Tibial nerve (tissue), 4 donors: ENCODE measurements at regions not wholly inside any gene's neighbourhood (a gene's known extent, or its start where the extent isn't known, plus 50 kb on each side); places are given as distances from the start of the nearest gene placed in this dataset.
A peak's percentile ranks its signal among the peaks of the same experiment; 100 is the strongest.

Experiments
- CTCF ChIP-seq, 5 experiments: fragments of 200-600 bp in 3 of 5; fragments of 450-650 bp in 2 of 5; sonication (generic) in 3 of 5; IDR thresholded peaks; one replicate each; pipeline ENCODE4 v1.5.1; 2016 to 2019; ENCODE audit warnings: antibody characterized with exemption in 5 of 5, mild to moderate bottlenecking in 3 of 5, moderate library complexity in 2 of 5
- EP300 ChIP-seq, 2 donors: sonication (generic); formaldehyde crosslinking; IDR thresholded peaks; one replicate each; pipeline ENCODE4 v1.6.1; 2017; ENCODE audit warnings: antibody characterized with exemption in 2 of 2, mild to moderate bottlenecking in 1 of 2
- POLR2A ChIP-seq, 2 donors: fragments of 450-650 bp; IDR thresholded peaks; one replicate each; pipeline ENCODE4 v1.6.1; 2017; ENCODE audit warnings: antibody characterized with exemption in 2 of 2, mild to moderate bottlenecking in 2 of 2, moderate library complexity in 2 of 2

- TF ChIP-seq POLR2A (IDR thresholded peaks at IDR 0.05) (no peak), EP300 (IDR thresholded peaks at IDR 0.05) (peak in 1 of 2 donors; percentile 76), CTCF (IDR thresholded peaks at IDR 0.05) (no peak)
Measured at GRCh38 chr1:182120411-182121258, 59.1 kb upstream of the ZNF648 start.
